Ishikawa (cell line): ENCODE measurements at regions not wholly inside any gene's neighbourhood (a gene's known extent, or its start where the extent isn't known, plus 50 kb on each side); places are given as distances from the start of the nearest gene placed in this dataset.

Source experiments
- CEBPB ChIP-seq: IDR thresholded peaks from 2 replicates; pipeline ENCODE4 v1.6.1; 2012
- CREB1 ChIP-seq: IDR thresholded peaks from 2 replicates; pipeline ENCODE4 v1.6.1; 2012; ENCODE audit warnings: low read depth
- EGR1 ChIP-seq: IDR thresholded peaks from 2 replicates; pipeline ENCODE4 v1.6.1; 2012
- EP300 ChIP-seq: IDR thresholded peaks from 2 replicates; pipeline ENCODE4 v1.6.1; 2012; ENCODE audit warnings: borderline replicate concordance
- FOXM1 ChIP-seq: IDR thresholded peaks from 2 replicates; pipeline ENCODE4 v1.6.1; 2012; ENCODE audit warnings: low read depth, borderline replicate concordance
- MAX ChIP-seq: IDR thresholded peaks from 2 replicates; pipeline ENCODE4 v1.6.1; 2012
- NFIC ChIP-seq: IDR thresholded peaks from 2 replicates; pipeline ENCODE4 v1.6.1; 2012
- RAD21 ChIP-seq: IDR thresholded peaks from 2 replicates; pipeline ENCODE4 v1.6.1; 2012; ENCODE audit warnings: low read depth
- TAF1 ChIP-seq: IDR thresholded peaks from 2 replicates; pipeline ENCODE4 v1.6.1; 2012; ENCODE audit warnings: low read depth, mild to moderate bottlenecking
- TCF12 ChIP-seq: IDR thresholded peaks from 2 replicates; pipeline ENCODE4 v1.6.1; 2012; ENCODE audit warnings: low read depth
- TEAD4 ChIP-seq: IDR thresholded peaks from 2 replicates; pipeline ENCODE4 v1.6.1; 2012
- YY1 ChIP-seq: IDR thresholded peaks from 2 replicates; pipeline ENCODE4 v1.6.1; 2012; ENCODE audit warnings: low read depth
- ZBTB7A ChIP-seq: IDR thresholded peaks from 2 replicates; pipeline ENCODE4 v1.6.1; 2012; ENCODE audit warnings: low read depth
- TF ChIP-seq, protein P1 (sequence below): IDR thresholded peaks from 2 replicates; pipeline ENCODE4 v1.6.1; 2012
- TF ChIP-seq, protein P2 (sequence below): IDR thresholded peaks from 2 replicates; pipeline ENCODE4 v1.6.1; 2012; ENCODE audit warnings: low read depth, mild to moderate bottlenecking

- TF ChIP-seq MAX = no peak
- TF ChIP-seq, protein P1, sequence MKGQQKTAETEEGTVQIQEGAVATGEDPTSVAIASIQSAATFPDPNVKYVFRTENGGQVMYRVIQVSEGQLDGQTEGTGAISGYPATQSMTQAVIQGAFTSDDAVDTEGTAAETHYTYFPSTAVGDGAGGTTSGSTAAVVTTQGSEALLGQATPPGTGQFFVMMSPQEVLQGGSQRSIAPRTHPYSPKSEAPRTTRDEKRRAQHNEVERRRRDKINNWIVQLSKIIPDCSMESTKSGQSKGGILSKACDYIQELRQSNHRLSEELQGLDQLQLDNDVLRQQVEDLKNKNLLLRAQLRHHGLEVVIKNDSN = no peak
- no peak for TF ChIP-seq TCF12
- no peak for TF ChIP-seq CREB1
- TF ChIP-seq EGR1 = no peak
- TF ChIP-seq TAF1 = no peak
- no peak for TF ChIP-seq NFIC
- no peak for TF ChIP-seq TEAD4
- TF ChIP-seq RAD21 = no peak
- no peak for TF ChIP-seq EP300
- no peak for TF ChIP-seq CEBPB
- TF ChIP-seq, protein P2, sequence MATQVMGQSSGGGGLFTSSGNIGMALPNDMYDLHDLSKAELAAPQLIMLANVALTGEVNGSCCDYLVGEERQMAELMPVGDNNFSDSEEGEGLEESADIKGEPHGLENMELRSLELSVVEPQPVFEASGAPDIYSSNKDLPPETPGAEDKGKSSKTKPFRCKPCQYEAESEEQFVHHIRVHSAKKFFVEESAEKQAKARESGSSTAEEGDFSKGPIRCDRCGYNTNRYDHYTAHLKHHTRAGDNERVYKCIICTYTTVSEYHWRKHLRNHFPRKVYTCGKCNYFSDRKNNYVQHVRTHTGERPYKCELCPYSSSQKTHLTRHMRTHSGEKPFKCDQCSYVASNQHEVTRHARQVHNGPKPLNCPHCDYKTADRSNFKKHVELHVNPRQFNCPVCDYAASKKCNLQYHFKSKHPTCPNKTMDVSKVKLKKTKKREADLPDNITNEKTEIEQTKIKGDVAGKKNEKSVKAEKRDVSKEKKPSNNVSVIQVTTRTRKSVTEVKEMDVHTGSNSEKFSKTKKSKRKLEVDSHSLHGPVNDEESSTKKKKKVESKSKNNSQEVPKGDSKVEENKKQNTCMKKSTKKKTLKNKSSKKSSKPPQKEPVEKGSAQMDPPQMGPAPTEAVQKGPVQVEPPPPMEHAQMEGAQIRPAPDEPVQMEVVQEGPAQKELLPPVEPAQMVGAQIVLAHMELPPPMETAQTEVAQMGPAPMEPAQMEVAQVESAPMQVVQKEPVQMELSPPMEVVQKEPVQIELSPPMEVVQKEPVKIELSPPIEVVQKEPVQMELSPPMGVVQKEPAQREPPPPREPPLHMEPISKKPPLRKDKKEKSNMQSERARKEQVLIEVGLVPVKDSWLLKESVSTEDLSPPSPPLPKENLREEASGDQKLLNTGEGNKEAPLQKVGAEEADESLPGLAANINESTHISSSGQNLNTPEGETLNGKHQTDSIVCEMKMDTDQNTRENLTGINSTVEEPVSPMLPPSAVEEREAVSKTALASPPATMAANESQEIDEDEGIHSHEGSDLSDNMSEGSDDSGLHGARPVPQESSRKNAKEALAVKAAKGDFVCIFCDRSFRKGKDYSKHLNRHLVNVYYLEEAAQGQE = no peak
- no peak for TF ChIP-seq YY1
- no peak for TF ChIP-seq ZBTB7A
- no peak for TF ChIP-seq FOXM1
These were observed 202.8 kb upstream of the DIO3 start for GRCh38 chr14:101358320-101359125.

- TF ChIP-seq FOXM1 = no peak
- no peak for TF ChIP-seq CEBPB
- TF ChIP-seq, protein P1 = no peak
- TF ChIP-seq, protein P2 = no peak
- TF ChIP-seq TEAD4 = no peak
- no peak for TF ChIP-seq CREB1
- no peak for TF ChIP-seq RAD21
- no peak for TF ChIP-seq MAX
- TF ChIP-seq TAF1 = no peak
- no peak for TF ChIP-seq YY1
- TF ChIP-seq NFIC = no peak
- no peak for TF ChIP-seq ZBTB7A
- no peak for TF ChIP-seq EP300
- TF ChIP-seq EGR1 = no peak
- TF ChIP-seq TCF12 = no peak
These were observed 201.9 kb upstream of the DIO3 start for GRCh38 chr14:101359221-101360053.

DNA sequence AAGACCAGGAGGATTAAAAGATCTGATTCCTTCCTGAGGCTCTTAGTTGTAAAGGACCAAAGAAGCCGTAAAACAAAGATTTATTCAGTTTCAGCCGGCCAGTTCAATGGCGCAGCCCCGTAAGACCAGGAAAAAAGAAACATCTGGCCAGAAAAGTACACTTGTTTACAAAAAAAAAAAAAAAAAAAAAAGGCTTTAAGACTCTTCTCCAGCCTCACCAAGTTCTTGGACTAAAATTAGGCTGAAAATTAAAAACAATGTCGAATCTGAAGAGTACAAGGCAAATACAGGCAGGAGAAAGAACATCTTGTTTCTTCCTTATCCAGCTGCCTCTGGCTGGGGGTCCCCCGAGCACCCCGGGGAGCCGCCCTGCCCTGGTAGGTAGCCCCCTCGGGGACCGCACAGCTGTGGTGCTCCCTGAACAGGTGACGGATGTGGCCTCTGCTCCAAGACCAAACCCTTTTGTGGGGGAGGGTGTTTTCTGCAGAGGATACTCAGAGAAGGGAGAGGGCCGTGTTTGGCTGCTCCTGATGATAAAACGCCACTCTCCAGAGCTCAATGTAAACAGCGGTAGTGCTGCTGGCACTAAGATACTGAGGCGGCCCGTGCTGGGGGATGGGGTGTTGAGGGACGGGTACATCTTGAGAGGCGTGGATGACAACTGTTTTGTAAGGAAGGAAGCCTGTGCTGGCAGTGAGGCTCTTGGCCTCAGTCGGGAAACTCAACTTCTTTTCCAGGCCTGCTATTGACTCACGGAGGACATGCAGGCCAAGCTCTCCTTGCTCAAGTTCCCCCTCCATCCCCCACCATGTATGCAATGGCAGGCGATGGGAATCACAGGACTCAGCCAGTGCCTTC, 201.0 kb upstream of the DIO3 start:
- no peak for TF ChIP-seq RAD21
- no peak for TF ChIP-seq TCF12
- TF ChIP-seq, protein P1 = no peak
- TF ChIP-seq NFIC = no peak

GRCh38 chr14:101361044-101361443, 200.3 kb upstream of the DIO3 start:
- TF ChIP-seq TAF1 (no peak), FOXM1 (no peak), EP300 (no peak), CREB1 (no peak), RAD21 (no peak), CEBPB (no peak), MAX (no peak), YY1 (no peak), TEAD4 (no peak), TCF12 (no peak), EGR1 (no peak), NFIC (no peak), ZBTB7A (no peak)
- TF ChIP-seq, protein P1 = no peak
- TF ChIP-seq, protein P2 = no peak
